ENCODE measurements at regions not wholly inside any gene's neighbourhood (a gene's known extent, or its start where the extent isn't known, plus 50 kb on each side); places are given as distances from the start of the nearest gene placed in this dataset.

DNA sequence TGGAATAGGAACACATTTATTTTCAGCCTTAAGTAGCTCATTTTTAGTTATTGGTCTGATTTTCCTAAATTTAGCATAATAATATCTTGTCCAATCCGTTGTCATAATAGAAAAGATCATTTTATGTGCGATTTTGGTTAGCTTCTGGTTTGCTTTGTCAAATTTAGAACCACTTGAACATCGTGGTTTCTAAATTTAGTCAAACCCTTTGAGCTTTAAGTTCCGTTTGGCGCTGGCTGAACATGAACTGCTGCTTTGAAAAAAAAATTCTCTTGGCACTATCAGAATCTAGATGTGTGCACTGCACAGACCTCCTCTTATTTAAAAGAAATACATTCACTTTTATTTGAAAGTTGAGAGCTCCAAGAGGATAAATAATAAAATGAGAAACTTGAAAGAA, 370.6 kb downstream of the PTPRC start:
- intact Hi-C loops (cut with DNase I), result no loop called here
- no peak for TF ChIP-seq CTCF (IDR thresholded peaks at IDR 0.05)
- DNase-seq, result no peak
- H3K4me3 ChIP-seq, result no peak overlapping the region
- no peaks in the 10 kb centered on the region for H3K9me3 ChIP-seq
- no peaks in the 10 kb centered on the region for H3K27me3 ChIP-seq
- H3K4me1 ChIP-seq, result peaks cover 6% of the 10 kb centered on the region
- H3K27ac ChIP-seq, result no peak overlapping the region
- no peak for ATAC-seq
- H3K36me3 ChIP-seq, result no peaks in the 10 kb centered on the region

- Histone ChIP-seq H3K4me1 (peaks cover 6% of the 10 kb centered on the region), H3K9me3 (no peaks in the 10 kb centered on the region), H3K4me3 (no peak overlapping the region), H3K27me3 (no peaks in the 10 kb centered on the region), H3K27ac (no peak overlapping the region), H3K36me3 (no peaks in the 10 kb centered on the region)
- intact Hi-C loops (cut with DNase I), result no loop called here
- no peak for TF ChIP-seq CTCF (IDR thresholded peaks at IDR 0.05)
- no peak for ATAC-seq
- no peak for DNase-seq
Measured at GRCh38 chr1:199010492-199010891, 371.7 kb downstream of the PTPRC start.

- ATAC-seq, result no peak
- Histone ChIP-seq H3K27ac (no peak overlapping the region), H3K9me3 (no peaks in the 10 kb centered on the region), H3K27me3 (no peaks in the 10 kb centered on the region), H3K36me3 (no peaks in the 10 kb centered on the region), H3K4me1 (peaks cover 6% of the 10 kb centered on the region), H3K4me3 (no peak overlapping the region)
- no peak for TF ChIP-seq CTCF (IDR thresholded peaks at IDR 0.05)
- DNase-seq, result no peak
- intact Hi-C loops (cut with DNase I), result no loop called here
Measured at GRCh38 chr1:199010933-199011332, 372.1 kb downstream of the PTPRC start.

GRCh38 chr1:199015799-199016198, 377.0 kb downstream of the PTPRC start:
- no peak for TF ChIP-seq CTCF (IDR thresholded peaks at IDR 0.05)
- ATAC-seq (no peak), DNase-seq (no peak)
- no peaks in the 10 kb centered on the region for H3K4me1 ChIP-seq
- no peaks in the 10 kb centered on the region for H3K36me3 ChIP-seq
- H3K4me3 ChIP-seq, result no peak overlapping the region
- H3K27me3 ChIP-seq, result no peaks in the 10 kb centered on the region
- no peaks in the 10 kb centered on the region for H3K9me3 ChIP-seq
- no peak overlapping the region for H3K27ac ChIP-seq
- intact Hi-C loops (cut with DNase I), result no loop called here

GRCh38 chr1:199018471-199019135, 379.8 kb downstream of the PTPRC start:
- DNase-seq (no peak), ATAC-seq (no peak)
- Histone ChIP-seq H3K4me3 (no peak overlapping the region), H3K27me3 (no peaks in the 10 kb centered on the region), H3K4me1 (no peaks in the 10 kb centered on the region), H3K36me3 (no peaks in the 10 kb centered on the region), H3K27ac (no peak overlapping the region), H3K9me3 (no peaks in the 10 kb centered on the region)
- intact Hi-C loops (cut with DNase I), result no loop called here
- TF ChIP-seq CTCF (IDR thresholded peaks at IDR 0.05), result no peak

DNA sequence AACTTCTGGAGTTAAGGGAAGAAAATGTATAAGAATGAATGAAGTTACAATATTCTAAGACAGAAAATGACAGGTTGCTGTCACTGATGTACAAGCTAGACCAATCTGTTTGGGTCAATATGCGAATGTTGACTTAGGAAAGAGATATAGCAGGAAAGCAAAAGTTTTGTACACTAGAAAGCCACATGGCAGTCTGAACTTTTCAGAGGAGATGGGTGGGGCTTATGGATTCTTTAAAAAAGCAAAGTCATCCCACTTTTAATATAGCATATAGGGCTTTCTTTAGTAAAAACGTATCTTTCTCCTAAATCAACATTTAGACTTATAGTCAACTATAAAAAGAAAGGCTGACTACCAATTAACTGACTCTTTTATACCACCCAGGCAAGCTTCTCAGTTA, 381.2 kb downstream of the PTPRC start:
- Histone ChIP-seq H3K36me3 (no peaks in the 10 kb centered on the region), H3K27ac (no peak overlapping the region), H3K27me3 (no peaks in the 10 kb centered on the region), H3K9me3 (no peaks in the 10 kb centered on the region), H3K4me3 (no peak overlapping the region), H3K4me1 (no peaks in the 10 kb centered on the region)
- TF ChIP-seq CTCF (IDR thresholded peaks at IDR 0.05), result no peak
- ATAC-seq (no peak), DNase-seq (no peak)
- intact Hi-C loops (cut with DNase I), result no loop called here

Measured in upper lobe of right lung (tissue), 1 donor.